Small intestine (tissue), 7 donors: ENCODE measurements at regions not wholly inside any gene's neighbourhood (a gene's known extent, or its start where the extent isn't known, plus 50 kb on each side); places are given as distances from the start of the nearest gene placed in this dataset.
"Not testable (repeated sequence)": the region's sequence is repeated elsewhere in the genome, so short reads cannot be mapped to it uniquely, and the experiment has no call there.

Source experiments
- DNase-seq, 2 donors: peaks; one replicate each; pipeline versions ENCODE4 v3.0.0 to v3.0.0-alpha.2; 2013
- FAIRE-seq: peaks from 2 replicates; lab custom pipeline; 2012; peaks lifted over from hg19 to GRCh38; lab: Jason Lieb, UNC
- H3K27ac ChIP-seq, 3 donors: one replicate each; pipeline ENCODE4 v1.5.1; 2013; ENCODE audit warnings: low read length in 2 of 3, mild to moderate bottlenecking in 2 of 3, control low read depth in 1 of 3, inconsistent platforms in 1 of 3, low read depth in 1 of 3, moderate library complexity in 1 of 3
- H3K27me3 ChIP-seq, 3 donors: one replicate each; pipeline ENCODE4 v1.6.1; 2013; ENCODE audit warnings: low read length in 3 of 3, inconsistent platforms in 1 of 3; ENCODE audit not compliant: control insufficient read depth in 3 of 3, insufficient read depth in 3 of 3
- H3K36me3 ChIP-seq, 3 donors: one replicate each; pipeline ENCODE4 v1.6.1; 2013; ENCODE audit warnings: low read length in 3 of 3, inconsistent platforms in 1 of 3, low read depth in 1 of 3, mild to moderate bottlenecking in 1 of 3, moderate library complexity in 1 of 3; ENCODE audit not compliant: control insufficient read depth in 3 of 3, insufficient read depth in 2 of 3
- H3K4me1 ChIP-seq, 3 donors: one replicate each; pipeline ENCODE4 v1.6.1; 2013; ENCODE audit warnings: low read length in 2 of 3, inconsistent platforms in 1 of 3, low read depth in 1 of 3, mild to moderate bottlenecking in 1 of 3, moderate library complexity in 1 of 3; ENCODE audit not compliant: control insufficient read depth in 3 of 3, insufficient read depth in 2 of 3
- H3K4me3 ChIP-seq, 3 donors: one replicate each; pipeline ENCODE4 v1.5.1; 2013; ENCODE audit warnings: low read length in 3 of 3, control low read depth in 1 of 3, inconsistent platforms in 1 of 3, low read depth in 1 of 3, mild to moderate bottlenecking in 1 of 3, moderate library complexity in 1 of 3
- H3K9me3 ChIP-seq, 2 donors: one replicate each; pipeline ENCODE4 v1.6.1; 2013; ENCODE audit warnings: low read depth in 1 of 2, low read length in 1 of 2; ENCODE audit not compliant: control insufficient read depth in 2 of 2, insufficient read depth in 1 of 2
- WGBS, 3 donors: extraction: QIAGEN DNeasy Blood & Tissue Kit; methylation state at CpG; one replicate each; pipeline ENCODE4 v1.1.7; 2013; 5-methylcytosine and 5-hydroxymethylcytosine counted together
- donor health status: healthy with polysubstance abuse.
- donor health status: control.
- donor health status: control.
- donor health status: Bipolar disorder and iron deficiency.
- donor health status: healthy.

GRCh38 chrX:77299549-77299948 is 147.6 kb upstream of the FGF16 start:
- FAIRE-seq (no peak), DNase-seq (no peak)
- Histone ChIP-seq H3K4me3 (no peak overlapping the region), H3K27ac (no peak overlapping the region), H3K4me1 (no peaks in the 10 kb centered on the region), H3K9me3 (peaks cover 0 to 11% of the 10 kb centered on the region in 2 donors), H3K27me3 (no peaks in the 10 kb centered on the region), H3K36me3 (no peaks in the 10 kb centered on the region)
- WGBS, 3 donors = 70 to 84% (median 77%) methylated on average over 6 of the region's 6 CpGs

- DNase-seq = no peak
- FAIRE-seq = no peak
- H3K4me3 ChIP-seq = no peak overlapping the region
- no peaks in the 10 kb centered on the region for H3K4me1 ChIP-seq
- no peaks in the 10 kb centered on the region for H3K9me3 ChIP-seq
- 25 to 37% (median 31%) methylated on average over 1 of the region's 1 CpG for WGBS, 3 donors
- no peak overlapping the region for H3K27ac ChIP-seq
- no peaks in the 10 kb centered on the region for H3K27me3 ChIP-seq
- no peaks in the 10 kb centered on the region for H3K36me3 ChIP-seq
These were observed 105.2 kb upstream of the FGF16 start for GRCh38 chrX:77342004-77342403.

- H3K27ac ChIP-seq = no peak overlapping the region
- H3K27me3 ChIP-seq = no peaks in the 10 kb centered on the region
- no peaks in the 10 kb centered on the region for H3K4me1 ChIP-seq
- no peaks in the 10 kb centered on the region for H3K36me3 ChIP-seq
- 41 to 56% (median 53%) methylated on average over 1 of the region's 1 CpG for WGBS, 3 donors
- DNase-seq (no peak), FAIRE-seq (no peak)
- H3K9me3 ChIP-seq = no peaks in the 10 kb centered on the region
- H3K4me3 ChIP-seq = no peak overlapping the region
These were observed 100.3 kb upstream of the FGF16 start for GRCh38 chrX:77346859-77347258.

GRCh38 chrX:77347572-77347971 is 99.6 kb upstream of the FGF16 start:
- no peak overlapping the region for H3K4me3 ChIP-seq
- H3K27ac ChIP-seq = no peak overlapping the region
- 33 to 39% (median 38%) methylated on average over 5 of the region's 5 CpGs for WGBS, 3 donors
- H3K9me3 ChIP-seq = no peaks in the 10 kb centered on the region
- H3K27me3 ChIP-seq = no peaks in the 10 kb centered on the region
- DNase-seq (no peak), FAIRE-seq (no peak)
- H3K36me3 ChIP-seq = no peaks in the 10 kb centered on the region
- no peaks in the 10 kb centered on the region for H3K4me1 ChIP-seq

- DNase-seq (no peak), FAIRE-seq (no peak)
- Histone ChIP-seq H3K36me3 (no peaks in the 10 kb centered on the region), H3K4me3 (no peak overlapping the region), H3K27me3 (no peaks in the 10 kb centered on the region), H3K4me1 (no peaks in the 10 kb centered on the region), H3K9me3 (no peaks in the 10 kb centered on the region), H3K27ac (no peak overlapping the region)
- 69 to 89% (median 72%) methylated on average over 2 of the region's 2 CpGs for WGBS, 3 donors
These were observed 57.3 kb upstream of the FGF16 start for GRCh38 chrX:77389891-77390290.

- not testable (repeated sequence) for H3K4me1 ChIP-seq, H3K27me3 ChIP-seq, FAIRE-seq, DNase-seq, H3K9me3 ChIP-seq, H3K36me3 ChIP-seq, H3K27ac ChIP-seq, H3K4me3 ChIP-seq
- 56 to 80% (median 75%) methylated on average over 7 of the region's 7 CpGs for WGBS, 3 donors
These were observed 56.8 kb upstream of the FGF16 start for GRCh38 chrX:77390365-77390764.

- Histone ChIP-seq H3K4me1 (no peaks in the 10 kb centered on the region), H3K9me3 (no peaks in the 10 kb centered on the region), H3K36me3 (no peaks in the 10 kb centered on the region), H3K27ac (no peak overlapping the region), H3K4me3 (no peak overlapping the region), H3K27me3 (no peaks in the 10 kb centered on the region)
- FAIRE-seq (no peak), DNase-seq (no peak)
- WGBS, 3 donors = 79 to 97% (median 89%) methylated on average over 2 of the region's 2 CpGs
These were observed 50.4 kb upstream of the FGF16 start for GRCh38 chrX:77396781-77397180.
